ENCODE measurements at regions not wholly inside any gene's neighbourhood (a gene's known extent, or its start where the extent isn't known, plus 50 kb on each side); places are given as distances from the start of the nearest gene placed in this dataset.
"Not testable (repeated sequence)": the region's sequence is repeated elsewhere in the genome, so short reads cannot be mapped to it uniquely, and the experiment has no call there.

GRCh38 chr21:8245642-8246402, 2275.6 kb upstream of the TPTE start:
- TF ChIP-seq EP300, CTCF (IDR thresholded peaks at IDR 0.05): not testable (repeated sequence)

Data from suprapubic skin (tissue), 3 donors.